ENCODE measurements at regions not wholly inside any gene's neighbourhood (a gene's known extent, or its start where the extent isn't known, plus 50 kb on each side); places are given as distances from the start of the nearest gene placed in this dataset.

DNA sequence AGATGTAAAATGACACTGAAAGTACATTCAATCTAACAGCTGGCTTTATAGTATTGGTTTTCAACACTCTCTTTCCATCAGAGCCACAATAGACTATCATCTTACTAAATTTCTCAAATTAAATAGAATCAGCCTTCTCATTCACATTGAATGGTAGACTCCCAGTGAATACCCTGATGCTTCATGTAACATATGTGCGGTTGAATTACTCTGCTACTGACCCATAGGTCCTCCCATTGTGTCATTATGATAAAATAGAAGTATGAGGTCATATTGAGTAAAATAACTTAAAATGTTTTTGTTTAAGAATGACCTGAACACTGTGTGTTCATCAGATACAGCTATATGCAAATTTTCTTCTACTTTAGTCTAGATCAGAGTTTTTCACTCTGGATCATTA, 75.9 kb upstream of the ADAMTSL1 start:
- Histone ChIP-seq H3K9me3 (no peaks in the 10 kb centered on the region), H3K4me1 (replicated peaks) (peaks cover 5% of the 10 kb centered on the region), H3K4me3 (no peak overlapping the region), H3K27ac (no peak overlapping the region), H3K27me3 (replicated peaks; ENCODE audit: insufficient read depth) (no peaks in the 10 kb centered on the region), H3K36me3 (no peaks in the 10 kb centered on the region)
- no peak for TF ChIP-seq POLR2A (IDR thresholded peaks at IDR 0.05)
- no peak for TF ChIP-seq POLR2AphosphoS5 (IDR thresholded peaks at IDR 0.05)
- TF ChIP-seq, protein P1, sequence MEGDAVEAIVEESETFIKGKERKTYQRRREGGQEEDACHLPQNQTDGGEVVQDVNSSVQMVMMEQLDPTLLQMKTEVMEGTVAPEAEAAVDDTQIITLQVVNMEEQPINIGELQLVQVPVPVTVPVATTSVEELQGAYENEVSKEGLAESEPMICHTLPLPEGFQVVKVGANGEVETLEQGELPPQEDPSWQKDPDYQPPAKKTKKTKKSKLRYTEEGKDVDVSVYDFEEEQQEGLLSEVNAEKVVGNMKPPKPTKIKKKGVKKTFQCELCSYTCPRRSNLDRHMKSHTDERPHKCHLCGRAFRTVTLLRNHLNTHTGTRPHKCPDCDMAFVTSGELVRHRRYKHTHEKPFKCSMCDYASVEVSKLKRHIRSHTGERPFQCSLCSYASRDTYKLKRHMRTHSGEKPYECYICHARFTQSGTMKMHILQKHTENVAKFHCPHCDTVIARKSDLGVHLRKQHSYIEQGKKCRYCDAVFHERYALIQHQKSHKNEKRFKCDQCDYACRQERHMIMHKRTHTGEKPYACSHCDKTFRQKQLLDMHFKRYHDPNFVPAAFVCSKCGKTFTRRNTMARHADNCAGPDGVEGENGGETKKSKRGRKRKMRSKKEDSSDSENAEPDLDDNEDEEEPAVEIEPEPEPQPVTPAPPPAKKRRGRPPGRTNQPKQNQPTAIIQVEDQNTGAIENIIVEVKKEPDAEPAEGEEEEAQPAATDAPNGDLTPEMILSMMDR (IDR thresholded peaks at IDR 0.05) = no peak
- WGBS = 97% methylated on average over 1 of the region's 1 CpG
- DNase-seq (ENCODE audit: low spot score) = no peak
- intact Hi-C loops (cut with DNase I) = no loop called here

DNA sequence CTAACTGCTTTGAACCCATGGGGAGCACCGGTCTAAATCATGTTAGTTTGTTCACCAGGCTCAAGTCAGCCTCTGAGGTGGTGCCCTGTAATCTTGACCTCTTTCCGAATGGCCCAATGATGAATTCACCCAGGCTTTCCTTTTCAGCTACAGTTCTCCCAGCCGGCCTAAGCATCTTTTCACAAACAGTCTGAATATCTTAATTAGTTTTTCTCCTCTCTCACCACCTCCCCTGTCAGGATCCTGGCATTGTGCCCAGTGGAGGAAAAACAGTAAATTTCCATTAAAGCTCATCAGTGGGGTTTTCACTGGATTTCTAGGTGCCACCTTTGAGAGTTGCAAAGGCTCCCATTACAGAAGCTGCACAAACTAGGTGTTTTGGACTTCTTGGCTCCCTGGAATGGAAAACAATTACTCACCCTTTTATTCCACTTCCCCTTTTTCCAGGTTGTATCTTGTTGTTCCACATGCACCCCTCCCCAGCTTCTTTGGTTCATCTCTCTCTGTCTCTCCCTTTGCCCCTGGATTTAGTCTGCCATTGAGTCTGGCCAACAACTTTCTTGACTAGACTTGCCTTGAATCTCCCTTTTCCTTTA, 69.4 kb upstream of the ADAMTSL1 start:
- 82% methylated on average over 3 of the region's 3 CpGs for WGBS
- no peak overlapping the region for H3K27ac ChIP-seq

DNA sequence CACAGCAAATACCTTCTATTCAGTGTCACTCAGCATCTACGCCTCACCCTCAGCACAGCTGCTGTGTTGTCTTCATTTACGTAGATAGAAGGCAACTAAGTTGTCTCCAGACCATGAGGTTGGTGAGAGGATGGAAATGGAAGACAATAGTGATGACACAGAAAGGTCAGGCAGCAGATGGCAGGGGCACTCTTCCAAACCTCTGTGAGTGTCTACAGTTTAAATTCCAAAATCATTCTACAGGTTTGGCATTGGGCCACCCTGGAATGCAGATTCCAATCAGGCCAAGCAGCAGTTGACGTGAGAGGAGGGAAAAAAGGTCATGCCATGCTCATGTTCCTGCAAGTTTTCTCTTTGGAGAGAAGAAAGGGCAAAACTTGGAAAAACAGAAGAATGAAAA, 68.7 kb upstream of the ADAMTSL1 start:
- H3K4me1 ChIP-seq (replicated peaks) = no peaks in the 10 kb centered on the region
- no peak for DNase-seq (ENCODE audit: low spot score)
- H3K27me3 ChIP-seq (replicated peaks; ENCODE audit: insufficient read depth) = no peaks in the 10 kb centered on the region
- no peak overlapping the region for H3K4me3 ChIP-seq
- intact Hi-C loops (cut with DNase I) = no loop called here
- WGBS = 80% methylated on average over 3 of the region's 3 CpGs
- no peak for TF ChIP-seq POLR2AphosphoS5 (IDR thresholded peaks at IDR 0.05)
- TF ChIP-seq, protein P1 (IDR thresholded peaks at IDR 0.05) = no peak
- TF ChIP-seq POLR2A (IDR thresholded peaks at IDR 0.05) = no peak
- H3K36me3 ChIP-seq = no peaks in the 10 kb centered on the region
- H3K9me3 ChIP-seq = no peaks in the 10 kb centered on the region
- no peak overlapping the region for H3K27ac ChIP-seq

More for the DNA sequence above, 69.4 kb upstream of the ADAMTSL1 start:
- no peaks in the 10 kb centered on the region for H3K9me3 ChIP-seq
- no peaks in the 10 kb centered on the region for H3K27me3 ChIP-seq (replicated peaks; ENCODE audit: insufficient read depth)
- H3K4me3 ChIP-seq = no peak overlapping the region
- intact Hi-C loops (cut with DNase I) = no loop called here
- no peak for TF ChIP-seq POLR2A (IDR thresholded peaks at IDR 0.05)
- TF ChIP-seq POLR2AphosphoS5 (IDR thresholded peaks at IDR 0.05) = no peak
- TF ChIP-seq, protein P1 (IDR thresholded peaks at IDR 0.05) = no peak
- DNase-seq (ENCODE audit: low spot score) = no peak
- no peaks in the 10 kb centered on the region for H3K4me1 ChIP-seq (replicated peaks)
- H3K36me3 ChIP-seq = no peaks in the 10 kb centered on the region

DNA sequence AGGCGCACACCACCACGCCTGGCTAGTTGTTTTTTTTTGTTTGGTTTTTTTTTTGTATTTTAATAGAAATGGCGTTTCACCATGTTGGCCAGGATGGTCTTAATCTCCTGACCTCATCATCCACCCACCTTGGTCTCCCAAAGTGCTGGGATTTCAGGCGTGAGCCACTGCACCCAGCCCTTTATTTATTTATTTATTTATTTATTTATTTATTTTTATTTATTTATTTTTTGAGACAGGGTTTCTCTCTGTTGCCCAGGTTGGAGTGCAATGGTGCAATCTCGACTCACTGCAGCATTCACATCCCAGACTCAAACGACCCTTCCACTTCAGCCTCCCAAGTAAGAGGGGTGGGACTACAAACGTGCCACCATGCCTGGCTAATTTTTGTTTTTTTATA, 63.0 kb upstream of the ADAMTSL1 start:
- 93% methylated on average over 7 of the region's 7 CpGs for WGBS
- Histone ChIP-seq H3K4me1 (replicated peaks) (no peaks in the 10 kb centered on the region), H3K27me3 (replicated peaks; ENCODE audit: insufficient read depth) (no peaks in the 10 kb centered on the region), H3K36me3 (no peaks in the 10 kb centered on the region), H3K9me3 (no peaks in the 10 kb centered on the region), H3K4me3 (no peak overlapping the region), H3K27ac (no peak overlapping the region)
- TF ChIP-seq POLR2A (IDR thresholded peaks at IDR 0.05) (no peak), POLR2AphosphoS5 (IDR thresholded peaks at IDR 0.05) (no peak)
- TF ChIP-seq, protein P1 (IDR thresholded peaks at IDR 0.05) = no peak
- no peak for DNase-seq (ENCODE audit: low spot score)
- intact Hi-C loops (cut with DNase I) = no loop called here

DNA sequence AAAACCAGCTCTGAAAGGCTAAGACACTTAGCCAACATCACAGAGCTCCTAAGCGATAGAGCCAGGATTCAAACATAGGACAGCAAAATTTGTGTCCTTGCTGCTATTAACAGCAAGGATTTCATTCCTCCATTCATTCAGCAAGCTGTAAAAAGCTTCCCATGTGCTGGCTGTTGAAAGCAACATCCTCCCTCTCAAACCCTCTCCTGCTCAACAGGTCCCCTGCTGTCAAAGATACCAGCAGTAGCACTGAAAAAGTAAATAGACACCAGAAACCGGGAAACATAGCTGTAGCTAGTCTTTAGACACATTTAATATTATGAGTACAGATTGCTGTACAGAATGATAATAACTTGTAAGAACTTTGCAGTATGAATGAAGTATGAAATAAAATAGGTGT, 52.6 kb upstream of the ADAMTSL1 start:
- intact Hi-C loops (cut with DNase I) = no loop called here
- TF ChIP-seq POLR2AphosphoS5 (IDR thresholded peaks at IDR 0.05) (no peak), POLR2A (IDR thresholded peaks at IDR 0.05) (no peak)
- TF ChIP-seq, protein P1 (IDR thresholded peaks at IDR 0.05) = no peak
- H3K36me3 ChIP-seq = no peaks in the 10 kb centered on the region
- no peak overlapping the region for H3K27ac ChIP-seq
- 61% methylated on average over 2 of the region's 2 CpGs for WGBS
- H3K4me1 ChIP-seq (replicated peaks) = no peaks in the 10 kb centered on the region
- no peak for DNase-seq (ENCODE audit: low spot score)
- H3K4me3 ChIP-seq = no peak overlapping the region
- no peaks in the 10 kb centered on the region for H3K27me3 ChIP-seq (replicated peaks; ENCODE audit: insufficient read depth)
- no peaks in the 10 kb centered on the region for H3K9me3 ChIP-seq

Data from prostate gland (tissue), 2 donors.